ENCODE measurements at regions not wholly inside any gene's neighbourhood (a gene's known extent, or its start where the extent isn't known, plus 50 kb on each side); places are given as distances from the start of the nearest gene placed in this dataset.

- TF ChIP-seq POLR2A (IDR thresholded peaks at IDR 0.05; ENCODE audit: low read length) (no peak), GATA1 (IDR thresholded peaks at IDR 0.05; ENCODE audit: low read depth, low read length) (no peak)
These were observed 586.5 kb upstream of the TENM3 start for GRCh38 chr4:181656748-181657147.

Measured in erythroblast (primary cell).